Cardiac muscle cell (in vitro differentiated cells and primary cell): ENCODE measurements at regions not wholly inside any gene's neighbourhood (a gene's known extent, or its start where the extent isn't known, plus 50 kb on each side); places are given as distances from the start of the nearest gene placed in this dataset.

Experiments
- DNase-seq, 2 donors: peaks; one replicate each; pipeline versions ENCODE4 v3.0.0 to v3.0.0-alpha.2; 2010 to 2017; ENCODE audit warnings: low read depth in 1 of 2, low spot score in 1 of 2
- H3K27ac ChIP-seq: fragments of 200-600 bp; sonication (generic); 2 replicates; pipeline ENCODE4 v1.5.1; 2016
- H3K27me3 ChIP-seq: fragments of 200-600 bp; sonication (generic); 2 replicates; pipeline ENCODE4 v1.6.0; 2016; ENCODE audit warnings: control low read depth
- H3K36me3 ChIP-seq: fragments of 200-600 bp; sonication (generic); 2 replicates; pipeline ENCODE4 v1.5.1; 2016; ENCODE audit warnings: control low read depth
- H3K4me1 ChIP-seq: fragments of 200-600 bp; sonication (generic); 2 replicates; pipeline ENCODE4 v1.8.1; 2017; ENCODE audit warnings: low read depth, mild to moderate bottlenecking, mixed run types
- H3K4me3 ChIP-seq: fragments of 200-600 bp; sonication (generic); 2 replicates; pipeline ENCODE4 v1.5.1; 2016; ENCODE audit warnings: mild to moderate bottlenecking
- H3K9me3 ChIP-seq: fragments of 200-600 bp; sonication (generic); 2 replicates; pipeline ENCODE4 v1.5.1; 2017; ENCODE audit warnings: low read depth, mild to moderate bottlenecking, control low read depth
- TF ChIP-seq, protein P1 (sequence below): IDR thresholded peaks from 2 replicates; pipeline ENCODE4 v1.5.1; 2012; ENCODE audit warnings: low read depth, mild to moderate bottlenecking, low read length

DNA sequence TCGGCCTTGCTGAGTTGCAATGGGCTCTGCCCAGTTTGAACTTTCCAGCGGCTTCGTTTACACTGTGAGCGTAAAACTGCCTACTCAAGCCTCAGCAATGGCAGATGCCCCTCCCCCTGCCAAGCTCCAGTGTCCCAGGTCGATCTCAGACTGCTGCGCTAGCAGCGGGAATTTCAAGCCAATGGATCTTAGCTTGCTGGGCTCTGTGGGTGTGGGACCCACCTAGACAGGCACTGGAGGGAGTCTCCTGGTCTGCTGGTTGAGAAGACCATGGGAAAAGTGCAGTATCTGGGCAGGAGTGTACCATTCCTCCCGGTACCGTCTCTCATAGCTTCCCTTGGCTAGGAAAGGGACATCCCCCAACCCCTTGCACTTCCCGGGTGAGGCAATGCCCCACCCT is 88.2 kb downstream of the KLHL28 start:
- no peaks in the 10 kb centered on the region for H3K9me3 ChIP-seq
- DNase-seq: no peak
- no peak overlapping the region for H3K27ac ChIP-seq
- no peaks in the 10 kb centered on the region for H3K4me1 ChIP-seq
- H3K4me3 ChIP-seq: no peak overlapping the region
- H3K36me3 ChIP-seq: no peaks in the 10 kb centered on the region
- TF ChIP-seq, protein P1, sequence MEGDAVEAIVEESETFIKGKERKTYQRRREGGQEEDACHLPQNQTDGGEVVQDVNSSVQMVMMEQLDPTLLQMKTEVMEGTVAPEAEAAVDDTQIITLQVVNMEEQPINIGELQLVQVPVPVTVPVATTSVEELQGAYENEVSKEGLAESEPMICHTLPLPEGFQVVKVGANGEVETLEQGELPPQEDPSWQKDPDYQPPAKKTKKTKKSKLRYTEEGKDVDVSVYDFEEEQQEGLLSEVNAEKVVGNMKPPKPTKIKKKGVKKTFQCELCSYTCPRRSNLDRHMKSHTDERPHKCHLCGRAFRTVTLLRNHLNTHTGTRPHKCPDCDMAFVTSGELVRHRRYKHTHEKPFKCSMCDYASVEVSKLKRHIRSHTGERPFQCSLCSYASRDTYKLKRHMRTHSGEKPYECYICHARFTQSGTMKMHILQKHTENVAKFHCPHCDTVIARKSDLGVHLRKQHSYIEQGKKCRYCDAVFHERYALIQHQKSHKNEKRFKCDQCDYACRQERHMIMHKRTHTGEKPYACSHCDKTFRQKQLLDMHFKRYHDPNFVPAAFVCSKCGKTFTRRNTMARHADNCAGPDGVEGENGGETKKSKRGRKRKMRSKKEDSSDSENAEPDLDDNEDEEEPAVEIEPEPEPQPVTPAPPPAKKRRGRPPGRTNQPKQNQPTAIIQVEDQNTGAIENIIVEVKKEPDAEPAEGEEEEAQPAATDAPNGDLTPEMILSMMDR: no peak
- no peaks in the 10 kb centered on the region for H3K27me3 ChIP-seq

DNA sequence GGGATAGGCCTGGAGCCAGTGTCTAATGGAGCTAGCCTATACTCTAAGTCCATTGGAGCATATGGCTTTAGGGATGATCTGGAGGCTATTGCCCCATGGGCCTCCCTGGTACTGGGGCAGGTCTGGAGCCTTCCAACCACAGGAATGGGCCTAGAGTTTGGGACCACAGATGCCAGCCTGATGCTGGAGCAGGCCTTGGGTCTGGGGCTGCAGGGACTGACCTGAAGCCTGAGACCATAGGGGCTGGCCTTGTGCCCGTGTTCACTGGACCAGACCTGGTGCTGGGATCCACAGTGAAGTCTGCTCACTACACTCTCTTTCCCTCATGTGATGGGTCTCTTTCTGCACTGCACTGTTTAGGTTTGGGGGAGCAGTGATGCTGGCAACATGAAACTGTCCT is 95.0 kb downstream of the KLHL28 start:
- no peak overlapping the region for H3K27ac ChIP-seq
- H3K27me3 ChIP-seq: no peaks in the 10 kb centered on the region
- TF ChIP-seq, protein P1: no peak
- no peak overlapping the region for H3K4me3 ChIP-seq
- H3K36me3 ChIP-seq: no peaks in the 10 kb centered on the region
- H3K4me1 ChIP-seq: no peaks in the 10 kb centered on the region
- H3K9me3 ChIP-seq: no peaks in the 10 kb centered on the region
- DNase-seq: no peak

DNA sequence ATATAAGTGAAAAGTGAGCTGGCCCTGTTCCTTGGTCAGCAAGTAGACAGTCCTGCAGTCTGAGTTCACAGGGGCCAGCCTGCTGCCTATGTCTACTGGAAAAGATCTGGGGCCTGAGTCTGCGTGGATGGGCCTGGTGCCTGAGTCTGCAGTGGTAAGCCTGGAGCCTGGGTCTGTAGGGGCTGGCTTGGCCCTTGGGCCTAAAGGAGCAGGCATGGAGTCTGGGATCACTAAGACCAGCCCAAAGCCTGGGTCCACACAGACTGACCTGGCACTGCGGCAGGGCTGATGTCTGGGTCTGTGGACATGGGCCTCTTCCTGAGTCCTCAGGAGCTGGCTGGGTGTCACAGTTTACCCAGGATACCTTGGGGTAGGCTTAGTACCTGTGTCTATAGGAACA is 95.4 kb downstream of the KLHL28 start:
- H3K27me3 ChIP-seq: no peaks in the 10 kb centered on the region
- TF ChIP-seq, protein P1: no peak
- H3K27ac ChIP-seq: no peak overlapping the region
- no peaks in the 10 kb centered on the region for H3K36me3 ChIP-seq
- no peak for DNase-seq
- H3K4me3 ChIP-seq: no peak overlapping the region
- H3K4me1 ChIP-seq: no peaks in the 10 kb centered on the region
- H3K9me3 ChIP-seq: no peaks in the 10 kb centered on the region

DNA sequence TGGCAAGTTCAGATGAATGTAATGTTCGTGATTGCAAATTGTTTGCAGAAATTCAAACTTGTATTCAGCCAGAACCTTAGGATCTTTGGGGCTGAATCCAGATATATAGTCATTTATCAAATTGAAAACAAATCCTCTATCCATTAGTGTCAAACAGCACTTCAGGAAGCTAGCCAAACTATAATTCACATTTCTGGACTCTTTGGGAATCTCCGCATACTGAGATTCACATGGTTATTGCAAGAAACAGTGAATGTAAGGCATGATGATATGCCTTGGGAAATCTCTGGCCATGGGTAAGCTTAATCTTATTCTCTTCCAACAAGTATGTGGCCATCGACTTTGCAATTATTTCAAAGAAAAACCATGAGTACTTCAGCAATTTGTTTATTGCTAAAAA is 98.5 kb downstream of the KLHL28 start:
- H3K9me3 ChIP-seq: no peaks in the 10 kb centered on the region
- TF ChIP-seq, protein P1: no peak
- H3K27ac ChIP-seq: no peak overlapping the region
- no peak overlapping the region for H3K4me3 ChIP-seq
- DNase-seq: no peak
- H3K4me1 ChIP-seq: no peaks in the 10 kb centered on the region
- no peaks in the 10 kb centered on the region for H3K36me3 ChIP-seq
- H3K27me3 ChIP-seq: no peaks in the 10 kb centered on the region

DNA sequence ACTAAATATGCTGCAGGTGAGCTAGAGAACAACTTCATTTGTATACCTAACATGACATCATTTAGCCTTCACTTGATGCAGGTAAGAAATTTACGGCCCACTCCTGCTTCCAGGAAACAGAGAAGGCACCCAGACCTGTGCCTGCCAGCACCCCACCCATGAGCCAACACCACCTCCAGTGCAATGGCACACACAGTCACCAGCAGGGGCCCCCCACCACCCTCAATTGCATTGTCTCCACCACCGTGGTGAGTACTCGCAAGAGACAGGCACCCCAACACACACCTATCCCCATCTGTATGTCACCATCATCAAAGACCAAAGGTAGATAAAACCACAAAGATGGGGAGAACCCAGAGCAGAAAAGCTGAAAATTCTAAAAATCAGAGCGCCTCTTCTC is 107.6 kb downstream of the KLHL28 start:
- no peak overlapping the region for H3K27ac ChIP-seq
- H3K27me3 ChIP-seq: no peaks in the 10 kb centered on the region
- H3K9me3 ChIP-seq: no peaks in the 10 kb centered on the region
- no peak overlapping the region for H3K4me3 ChIP-seq
- no peak for DNase-seq
- no peaks in the 10 kb centered on the region for H3K36me3 ChIP-seq
- H3K4me1 ChIP-seq: no peaks in the 10 kb centered on the region
- TF ChIP-seq, protein P1: no peak
